HG03045 (cell line): ENCODE measurements at regions not wholly inside any gene's neighbourhood (a gene's known extent, or its start where the extent isn't known, plus 50 kb on each side); places are given as distances from the start of the nearest gene placed in this dataset.

Experiments used
- ATAC-seq: cut with Tn5 transposase; IDR thresholded peaks from one replicate; pipeline ENCODE4 v1.9.1; 2021; ENCODE audit warnings: mild to moderate bottlenecking, moderate library complexity; ENCODE audit not compliant: unreplicated experiment

GRCh38 chr7:116443646-116444045 lies 55.9 kb upstream of the CAV2 start:
- ATAC-seq = no peak

DNA sequence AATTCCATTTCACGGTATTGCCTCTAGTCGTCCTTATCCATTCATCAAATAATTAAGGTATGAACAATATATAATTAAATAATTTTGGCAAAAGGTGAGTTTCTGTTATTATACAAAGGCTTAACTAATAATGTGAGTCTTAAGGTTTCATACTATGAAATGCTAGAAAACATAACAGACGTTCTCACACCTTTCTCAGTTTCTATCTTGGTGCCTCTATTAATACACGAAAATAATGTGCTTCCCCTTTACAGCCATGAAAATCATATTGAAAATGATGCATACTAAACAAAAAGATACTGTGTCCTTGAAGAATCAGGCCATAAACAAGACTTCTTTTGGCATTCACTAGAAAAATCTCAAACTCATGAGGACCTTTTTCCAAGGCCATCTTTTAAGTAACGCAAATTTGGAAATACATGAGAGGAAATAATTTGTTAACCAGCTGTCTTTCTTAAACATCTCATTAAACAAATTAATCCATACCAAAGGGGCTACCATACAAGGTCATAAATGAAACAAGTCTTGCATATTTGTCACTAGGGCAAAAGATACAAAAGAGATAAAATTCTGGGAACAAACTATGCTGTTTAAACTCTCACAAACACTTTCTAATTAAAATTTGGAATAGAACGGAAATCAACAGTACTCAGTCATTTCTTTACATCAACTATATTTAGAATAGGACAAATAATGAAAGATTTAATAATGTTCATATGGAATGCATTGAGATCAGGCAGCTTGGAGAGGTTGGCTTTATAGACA lies 53.9 kb upstream of the CAV2 start:
- ATAC-seq = no peak

DNA sequence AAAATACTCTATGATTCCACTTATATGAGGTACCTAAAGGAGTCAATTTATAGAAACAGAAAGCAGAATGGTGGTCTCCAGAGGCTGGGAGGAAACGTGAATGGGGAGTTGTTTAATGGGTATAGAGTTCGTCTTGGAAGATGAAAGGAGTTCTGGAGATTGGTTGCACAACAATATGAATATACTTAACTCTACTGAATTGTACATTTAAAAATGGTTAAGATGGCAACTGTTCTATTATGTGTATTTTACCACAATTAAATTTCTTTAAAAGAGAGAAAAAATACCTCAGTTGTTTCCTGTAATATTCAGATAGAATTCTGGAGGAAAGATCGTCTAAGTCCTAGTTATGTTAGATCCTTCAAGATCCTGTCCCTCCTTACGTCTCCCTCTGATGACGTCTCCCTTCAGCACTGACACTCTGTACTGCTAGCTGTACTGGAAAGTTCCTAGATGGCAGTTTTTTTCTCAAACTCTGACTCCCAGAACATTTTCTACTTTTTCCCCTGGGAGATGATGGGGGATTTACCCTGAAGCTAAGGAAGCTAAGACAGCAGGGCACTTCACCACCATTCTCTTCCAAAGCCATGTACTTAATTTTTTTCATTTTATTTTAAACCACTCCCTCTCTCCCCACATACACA lies 53.2 kb upstream of the CAV2 start:
- no peak for ATAC-seq

GRCh38 chr7:116447436-116447835 lies 52.1 kb upstream of the CAV2 start:
- no peak for ATAC-seq

DNA sequence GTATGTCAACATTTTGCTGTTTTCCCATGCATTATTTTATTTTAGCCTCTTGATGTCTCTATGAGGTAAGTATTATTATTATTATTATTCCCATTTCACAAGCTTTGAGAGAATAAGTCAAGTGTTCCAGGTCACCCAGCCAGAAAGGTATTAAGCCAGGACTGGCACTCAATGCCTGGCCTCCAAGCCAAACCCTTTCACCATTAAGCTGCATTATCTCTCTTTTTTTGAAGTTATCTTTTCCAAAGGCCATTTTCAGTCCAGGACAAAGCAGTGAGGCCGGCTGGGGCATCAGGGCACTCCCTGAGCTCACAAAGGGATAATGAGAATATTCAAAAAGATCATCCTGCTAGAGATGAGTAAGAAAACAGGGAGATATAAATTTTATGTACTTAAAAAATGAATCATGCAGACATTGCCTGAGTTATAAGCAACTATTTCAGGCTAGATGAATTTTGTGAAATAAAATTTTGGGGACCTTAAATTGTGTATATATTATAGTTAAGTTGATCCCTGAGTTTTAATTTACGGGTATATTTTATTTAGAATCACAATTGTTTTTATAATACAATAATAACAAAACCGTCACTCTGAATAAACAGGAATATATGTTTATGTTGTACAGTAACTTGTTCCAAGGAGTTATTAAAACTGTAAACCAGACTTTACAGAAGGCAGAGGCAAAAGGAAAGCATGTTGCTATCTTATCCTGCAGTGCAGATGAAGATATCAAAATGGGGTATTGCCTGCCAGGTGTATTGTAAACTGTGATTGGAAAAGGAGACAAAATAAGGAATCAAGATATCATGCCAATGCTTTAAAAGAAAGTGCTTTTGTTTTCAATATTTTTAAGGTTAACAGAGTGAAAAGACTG lies 51.3 kb upstream of the CAV2 start:
- ATAC-seq = no peak

- ATAC-seq = no peak
Observed at GRCh38 chr7:116449441-116449840, 50.1 kb upstream of the CAV2 start.
